ENCODE measurements at regions not wholly inside any gene's neighbourhood (a gene's known extent, or its start where the extent isn't known, plus 50 kb on each side); places are given as distances from the start of the nearest gene placed in this dataset.

DNA sequence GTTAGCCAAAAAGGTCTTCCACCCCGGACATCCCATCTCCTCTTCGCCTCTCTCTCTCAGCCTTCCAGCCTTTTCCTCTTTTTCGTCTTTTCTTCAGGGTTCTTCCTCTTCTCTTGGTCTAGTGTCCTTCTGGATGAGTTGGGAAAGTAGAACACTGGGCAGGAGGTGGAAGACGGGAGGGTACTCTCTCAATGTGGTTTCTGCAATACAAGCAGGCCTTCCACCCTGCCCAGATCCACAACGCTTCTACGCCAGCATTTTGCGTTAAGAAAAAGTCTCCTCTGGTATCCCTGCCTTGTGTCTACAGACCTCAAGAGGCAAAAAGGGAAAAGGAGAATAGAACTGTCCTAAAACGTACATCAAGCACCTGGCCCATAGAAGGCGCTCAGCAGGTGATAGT is 587.8 kb downstream of the BNC2 start:
- TF ChIP-seq, protein P1, sequence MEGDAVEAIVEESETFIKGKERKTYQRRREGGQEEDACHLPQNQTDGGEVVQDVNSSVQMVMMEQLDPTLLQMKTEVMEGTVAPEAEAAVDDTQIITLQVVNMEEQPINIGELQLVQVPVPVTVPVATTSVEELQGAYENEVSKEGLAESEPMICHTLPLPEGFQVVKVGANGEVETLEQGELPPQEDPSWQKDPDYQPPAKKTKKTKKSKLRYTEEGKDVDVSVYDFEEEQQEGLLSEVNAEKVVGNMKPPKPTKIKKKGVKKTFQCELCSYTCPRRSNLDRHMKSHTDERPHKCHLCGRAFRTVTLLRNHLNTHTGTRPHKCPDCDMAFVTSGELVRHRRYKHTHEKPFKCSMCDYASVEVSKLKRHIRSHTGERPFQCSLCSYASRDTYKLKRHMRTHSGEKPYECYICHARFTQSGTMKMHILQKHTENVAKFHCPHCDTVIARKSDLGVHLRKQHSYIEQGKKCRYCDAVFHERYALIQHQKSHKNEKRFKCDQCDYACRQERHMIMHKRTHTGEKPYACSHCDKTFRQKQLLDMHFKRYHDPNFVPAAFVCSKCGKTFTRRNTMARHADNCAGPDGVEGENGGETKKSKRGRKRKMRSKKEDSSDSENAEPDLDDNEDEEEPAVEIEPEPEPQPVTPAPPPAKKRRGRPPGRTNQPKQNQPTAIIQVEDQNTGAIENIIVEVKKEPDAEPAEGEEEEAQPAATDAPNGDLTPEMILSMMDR (IDR thresholded peaks at IDR 0.05), result no peak
- no peak for TF ChIP-seq POLR2A (IDR thresholded peaks at IDR 0.05)
- no peak for TF ChIP-seq EP300 (IDR thresholded peaks at IDR 0.05)
- no peak for DNase-seq (ENCODE audit: low spot score in 2 of 2)
- H3K36me3 ChIP-seq, result no peaks in the 10 kb centered on the region
- no peak overlapping the region for H3K4me3 ChIP-seq
- 68 to 77% methylated on average over 9 of the region's 9 CpGs for WGBS, 2 donors
- peaks cover 0 to 9% (median 0%) of the 10 kb centered on the region in 4 donors for H3K4me1 ChIP-seq
- H3K27ac ChIP-seq, result peak overlapping the region in 1 of 4 donors; percentile 13
- no peaks in the 10 kb centered on the region for H3K27me3 ChIP-seq
- no peaks in the 10 kb centered on the region for H3K9me3 ChIP-seq

DNA sequence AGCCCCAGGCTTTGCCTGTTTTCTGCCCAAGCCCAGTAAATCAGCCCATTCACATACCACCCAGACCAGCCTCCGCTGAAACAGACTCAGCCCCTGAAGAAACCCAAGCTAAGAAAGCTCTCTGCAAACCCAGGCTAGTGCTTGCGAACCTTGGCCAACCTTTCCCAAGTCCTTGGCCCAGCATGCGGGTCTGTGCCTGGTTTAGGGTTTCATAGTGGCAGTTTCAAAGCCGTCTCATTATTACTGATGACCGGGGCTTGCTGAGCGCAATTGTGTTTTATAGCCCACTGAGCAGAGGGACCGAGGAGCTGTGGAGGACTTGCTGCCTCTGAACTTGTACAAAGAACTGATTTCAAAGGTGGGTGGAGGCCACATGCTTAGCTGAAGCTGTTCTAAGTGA is 584.3 kb downstream of the BNC2 start:
- peaks cover 0 to 4% (median 0%) of the 10 kb centered on the region in 4 donors for H3K4me1 ChIP-seq
- H3K36me3 ChIP-seq, result no peaks in the 10 kb centered on the region
- no peaks in the 10 kb centered on the region for H3K27me3 ChIP-seq
- no peak overlapping the region for H3K27ac ChIP-seq
- DNase-seq (ENCODE audit: low spot score in 2 of 2), result no peak
- no peak overlapping the region for H3K4me3 ChIP-seq
- WGBS, 2 donors, result 52 to 71% methylated on average over 7 of the region's 7 CpGs
- TF ChIP-seq EP300 (IDR thresholded peaks at IDR 0.05) (no peak), POLR2A (IDR thresholded peaks at IDR 0.05) (no peak)
- TF ChIP-seq, protein P1 (IDR thresholded peaks at IDR 0.05), result no peak
- no peaks in the 10 kb centered on the region for H3K9me3 ChIP-seq

DNA sequence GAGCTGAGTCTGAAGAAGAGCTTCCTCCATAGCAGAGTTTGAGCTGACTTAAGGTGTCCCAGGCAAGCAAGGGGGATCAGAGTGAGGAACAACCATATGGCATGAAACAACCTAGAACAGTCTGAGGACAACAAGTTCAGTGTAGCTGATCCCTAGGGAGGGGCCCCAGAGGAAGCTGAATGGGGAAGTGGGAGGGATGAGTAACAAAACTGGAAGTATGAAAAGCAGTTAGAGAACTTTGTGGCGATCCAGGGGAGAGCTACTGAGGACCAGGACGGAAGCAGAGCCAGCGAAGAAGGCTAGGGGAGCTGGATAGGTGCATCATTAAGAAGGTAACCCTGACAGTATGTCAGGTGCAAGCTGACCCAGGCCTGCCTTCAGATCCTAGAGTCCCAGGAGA is 580.8 kb downstream of the BNC2 start:
- H3K36me3 ChIP-seq, result no peaks in the 10 kb centered on the region
- no peak overlapping the region for H3K27ac ChIP-seq
- DNase-seq (ENCODE audit: low spot score in 2 of 2), result no peak
- 80% methylated on average over 3 of the region's 3 CpGs for WGBS, 2 donors
- H3K27me3 ChIP-seq, result no peaks in the 10 kb centered on the region
- no peak overlapping the region for H3K4me3 ChIP-seq
- H3K4me1 ChIP-seq, result peaks cover 0 to 6% (median 0%) of the 10 kb centered on the region in 4 donors
- H3K9me3 ChIP-seq, result no peaks in the 10 kb centered on the region
- no peak for TF ChIP-seq POLR2A (IDR thresholded peaks at IDR 0.05)
- peak in 1 of 2 donors; percentile 31 for TF ChIP-seq EP300 (IDR thresholded peaks at IDR 0.05)
- TF ChIP-seq, protein P1 (IDR thresholded peaks at IDR 0.05), result no peak

DNA sequence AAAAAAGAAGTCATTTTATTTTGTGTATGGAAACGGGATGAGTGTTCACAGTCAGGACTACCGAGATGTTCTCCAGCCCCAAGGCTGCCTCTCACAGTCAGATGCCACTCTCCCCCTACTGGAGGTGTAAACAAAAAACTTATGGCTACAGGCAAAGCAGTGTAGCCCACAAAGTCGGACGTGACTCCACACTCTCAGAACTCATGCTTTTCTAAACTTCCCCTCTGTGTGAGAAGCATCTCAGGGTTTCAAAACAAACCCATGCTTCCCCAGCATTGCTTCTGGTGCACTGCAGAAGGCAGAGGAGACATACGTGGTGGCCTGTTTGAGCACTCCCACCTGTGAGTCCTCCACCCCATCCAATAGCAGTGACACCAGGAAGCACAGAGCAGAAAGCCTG is 580.3 kb downstream of the BNC2 start:
- no peaks in the 10 kb centered on the region for H3K9me3 ChIP-seq
- H3K4me3 ChIP-seq, result no peak overlapping the region
- H3K27ac ChIP-seq, result no peak overlapping the region
- H3K4me1 ChIP-seq, result peaks cover 0 to 6% (median 0%) of the 10 kb centered on the region in 4 donors
- 79 to 85% methylated on average over 5 of the region's 5 CpGs for WGBS, 2 donors
- no peaks in the 10 kb centered on the region for H3K36me3 ChIP-seq
- TF ChIP-seq, protein P1 (IDR thresholded peaks at IDR 0.05), result no peak
- TF ChIP-seq POLR2A (IDR thresholded peaks at IDR 0.05) (no peak), EP300 (IDR thresholded peaks at IDR 0.05) (no peak)
- H3K27me3 ChIP-seq, result no peaks in the 10 kb centered on the region
- no peak for DNase-seq (ENCODE audit: low spot score in 2 of 2)

DNA sequence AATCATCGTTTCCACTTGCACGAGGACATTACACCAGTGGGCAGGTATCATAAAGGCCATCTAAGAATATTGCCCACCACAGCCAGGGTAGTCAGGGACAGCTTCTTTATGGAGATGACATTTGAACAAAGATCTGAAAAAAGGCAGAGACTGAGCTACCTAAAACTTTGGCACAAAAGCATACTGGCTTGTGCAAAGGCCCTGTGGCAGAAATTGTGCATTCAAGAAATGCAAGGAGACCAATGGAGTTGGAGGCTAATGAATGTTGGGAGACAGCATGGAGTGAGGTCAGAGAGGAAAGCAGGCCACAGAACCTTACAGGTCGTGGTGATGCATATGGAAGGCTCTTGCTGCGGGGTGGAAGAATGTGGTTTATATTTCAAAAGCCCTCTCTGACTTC is 578.5 kb downstream of the BNC2 start:
- no peak for DNase-seq (ENCODE audit: low spot score in 2 of 2)
- WGBS, 2 donors, result 93 to 95% methylated on average over 4 of the region's 4 CpGs
- no peaks in the 10 kb centered on the region for H3K9me3 ChIP-seq
- no peaks in the 10 kb centered on the region for H3K36me3 ChIP-seq
- no peak overlapping the region for H3K27ac ChIP-seq
- H3K4me3 ChIP-seq, result no peak overlapping the region
- H3K4me1 ChIP-seq, result peaks cover 0 to 6% (median 0%) of the 10 kb centered on the region in 4 donors
- TF ChIP-seq EP300 (IDR thresholded peaks at IDR 0.05), result no peak
- TF ChIP-seq, protein P1 (IDR thresholded peaks at IDR 0.05), result no peak
- TF ChIP-seq POLR2A (IDR thresholded peaks at IDR 0.05), result no peak
- H3K27me3 ChIP-seq, result no peaks in the 10 kb centered on the region

Measured in tibial nerve (tissue), 4 donors.